Stomach (tissue), 8 donors: ENCODE measurements at regions not wholly inside any gene's neighbourhood (a gene's known extent, or its start where the extent isn't known, plus 50 kb on each side); places are given as distances from the start of the nearest gene placed in this dataset.

Experiments used
- DNase-seq, 2 donors: peaks; one replicate each; pipeline versions ENCODE4 v3.0.0 to v3.0.0-alpha.2; 2013 to 2019
- H3K27ac ChIP-seq, 5 donors: fragments of 200-600 bp in 4 of 5; sonication (generic) in 4 of 5; one replicate each; pipeline ENCODE4 v1.5.1; 2013 to 2019; ENCODE audit warnings: mild to moderate bottlenecking in 1 of 5, moderate library complexity in 1 of 5
- H3K27me3 ChIP-seq, 3 donors: fragments of 200-600 bp; sonication (generic); one replicate each; pipeline ENCODE4 v1.5.1; 2017 to 2019; ENCODE audit warnings: mixed run types in 1 of 3
- H3K36me3 ChIP-seq, 4 donors: fragments of 200-600 bp; sonication (generic); 1 replicate in 3 of 4; 2 replicates in 1 of 4; pipeline ENCODE4 v1.5.1; 2016 to 2019
- H3K4me1 ChIP-seq, 4 donors: fragments of 200-600 bp; sonication (generic); one replicate each; pipeline ENCODE4 v1.5.1; 2016 to 2019
- H3K4me3 ChIP-seq, 4 donors: fragments of 200-600 bp; sonication (generic) in 3 of 4; one replicate each; pipeline ENCODE4 v1.5.1; 2016 to 2019; ENCODE audit warnings: mild to moderate bottlenecking in 1 of 4
- H3K9me3 ChIP-seq, 4 donors: fragments of 200-600 bp; sonication (generic); one replicate each; pipeline ENCODE4 v1.5.1; 2016 to 2019
- EP300 ChIP-seq: sonication (generic); formaldehyde crosslinking; IDR thresholded peaks from one replicate; pipeline ENCODE4 v1.6.1; 2017; ENCODE audit warnings: antibody characterized with exemption
- POLR2A ChIP-seq, 4 donors: fragments of 450-650 bp; IDR thresholded peaks; one replicate each; pipeline ENCODE4 v1.6.1; 2016; ENCODE audit warnings: antibody characterized with exemption in 4 of 4, control low read depth in 2 of 4, mild to moderate bottlenecking in 1 of 4, moderate library complexity in 1 of 4
- POLR2AphosphoS5 ChIP-seq, 3 donors: sonication (generic); formaldehyde crosslinking; IDR thresholded peaks; one replicate each; pipeline ENCODE4 v1.6.1; 2016; ENCODE audit warnings: antibody characterized with exemption in 3 of 3
- WGBS, 5 donors: extraction: QIAGEN DNeasy Blood & Tissue Kit in 3 of 5; methylation state at CpG; one replicate each; pipeline versions ENCODE4 v1.1.5 to v1.1.7; 2013 to 2018; 5-methylcytosine and 5-hydroxymethylcytosine counted together
- intact Hi-C: fragments of 100-400 bp; cut with DNase I; formaldehyde crosslinking; loops from one replicate; pipeline ENCODE4 v1.15.1; 2023; ENCODE audit warnings: low total_unique reads
- TF ChIP-seq, protein P1 (sequence below), 7 experiments: fragments of 450-650 bp in 4 of 7; fragments of 200-600 bp in 3 of 7; sonication (generic) in 3 of 7; IDR thresholded peaks; one replicate each; pipeline ENCODE4 v1.5.1; 2016 to 2019; ENCODE audit warnings: antibody characterized with exemption in 7 of 7, control low read depth in 2 of 7, mild to moderate bottlenecking in 1 of 7
- donor health status: healthy with polysubstance abuse.
- donor health status: Bipolar disorder and iron deficiency.
- donor health status: healthy.

DNA sequence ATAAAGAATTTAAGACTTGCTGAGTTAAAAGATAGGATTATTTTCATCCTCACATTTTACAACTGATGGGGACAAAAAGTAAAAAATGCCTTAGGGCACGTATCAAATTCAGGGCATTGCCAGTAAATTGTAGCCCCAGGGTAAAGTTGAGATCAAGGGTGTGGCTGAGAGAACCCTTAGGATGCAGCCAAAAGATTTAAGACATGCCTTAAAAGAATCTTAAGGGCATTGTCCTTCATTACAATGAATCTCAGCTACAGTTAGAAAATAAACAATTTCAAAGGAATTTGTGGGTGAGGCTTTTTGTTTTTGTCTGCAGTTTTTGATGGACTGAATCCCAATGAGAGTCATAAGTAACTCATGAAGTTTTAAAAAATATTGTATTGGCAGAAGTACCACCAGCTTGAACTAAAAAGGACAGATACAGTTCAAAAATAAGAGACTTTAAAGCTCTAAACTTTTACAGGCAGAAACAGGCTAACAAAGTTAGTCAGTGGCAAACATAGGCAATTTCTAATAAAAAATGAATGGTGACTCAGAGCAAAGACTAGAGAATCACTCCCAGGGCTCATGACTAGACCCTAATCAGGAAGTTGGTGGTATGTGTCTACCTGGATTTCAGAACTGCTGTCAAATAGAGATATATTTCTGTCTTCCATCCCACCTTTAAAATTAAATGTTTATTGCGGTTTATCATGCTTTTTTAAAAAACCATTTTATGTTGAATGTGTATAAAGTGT, 165.1 kb upstream of the SNX7 start:
- intact Hi-C loops, result no loop called here
- no peak overlapping the region for H3K27ac ChIP-seq
- no peaks in the 10 kb centered on the region for H3K27me3 ChIP-seq
- no peaks in the 10 kb centered on the region for H3K9me3 ChIP-seq
- no peak for DNase-seq
- 77 to 89% (median 83%) methylated on average over 2 of the region's 2 CpGs for WGBS, 5 donors
- no peaks in the 10 kb centered on the region for H3K36me3 ChIP-seq
- no peaks in the 10 kb centered on the region for H3K4me1 ChIP-seq
- TF ChIP-seq, protein P1, sequence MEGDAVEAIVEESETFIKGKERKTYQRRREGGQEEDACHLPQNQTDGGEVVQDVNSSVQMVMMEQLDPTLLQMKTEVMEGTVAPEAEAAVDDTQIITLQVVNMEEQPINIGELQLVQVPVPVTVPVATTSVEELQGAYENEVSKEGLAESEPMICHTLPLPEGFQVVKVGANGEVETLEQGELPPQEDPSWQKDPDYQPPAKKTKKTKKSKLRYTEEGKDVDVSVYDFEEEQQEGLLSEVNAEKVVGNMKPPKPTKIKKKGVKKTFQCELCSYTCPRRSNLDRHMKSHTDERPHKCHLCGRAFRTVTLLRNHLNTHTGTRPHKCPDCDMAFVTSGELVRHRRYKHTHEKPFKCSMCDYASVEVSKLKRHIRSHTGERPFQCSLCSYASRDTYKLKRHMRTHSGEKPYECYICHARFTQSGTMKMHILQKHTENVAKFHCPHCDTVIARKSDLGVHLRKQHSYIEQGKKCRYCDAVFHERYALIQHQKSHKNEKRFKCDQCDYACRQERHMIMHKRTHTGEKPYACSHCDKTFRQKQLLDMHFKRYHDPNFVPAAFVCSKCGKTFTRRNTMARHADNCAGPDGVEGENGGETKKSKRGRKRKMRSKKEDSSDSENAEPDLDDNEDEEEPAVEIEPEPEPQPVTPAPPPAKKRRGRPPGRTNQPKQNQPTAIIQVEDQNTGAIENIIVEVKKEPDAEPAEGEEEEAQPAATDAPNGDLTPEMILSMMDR (IDR thresholded peaks at IDR 0.05), result no peak
- TF ChIP-seq POLR2A (IDR thresholded peaks at IDR 0.05) (no peak), POLR2AphosphoS5 (IDR thresholded peaks at IDR 0.05) (no peak), EP300 (no peak)
- H3K4me3 ChIP-seq, result no peak overlapping the region

DNA sequence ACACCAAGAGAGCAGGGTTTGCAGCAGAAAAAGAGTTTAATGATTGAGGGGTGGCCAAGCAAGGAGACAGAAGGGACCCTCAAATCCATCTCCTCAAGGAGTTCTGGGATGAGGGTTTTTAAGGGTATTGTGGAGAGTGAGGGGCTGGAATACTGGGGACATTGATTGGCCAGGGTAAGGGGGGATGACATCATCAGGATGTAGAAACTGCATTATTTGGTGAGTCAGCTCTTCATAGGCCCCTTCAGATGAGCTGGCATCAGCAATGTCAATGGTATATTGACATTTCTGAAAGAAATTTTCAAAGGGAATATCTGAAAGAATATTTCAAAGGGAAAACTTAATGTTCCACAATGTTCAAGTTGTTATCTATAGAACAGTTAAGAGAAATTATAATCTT, 168.1 kb upstream of the SNX7 start:
- Histone ChIP-seq H3K27me3 (no peaks in the 10 kb centered on the region), H3K27ac (no peak overlapping the region), H3K9me3 (no peaks in the 10 kb centered on the region), H3K4me3 (no peak overlapping the region), H3K36me3 (no peaks in the 10 kb centered on the region), H3K4me1 (no peaks in the 10 kb centered on the region)
- DNase-seq, result no peak
- intact Hi-C loops, result no loop called here
- TF ChIP-seq POLR2AphosphoS5 (IDR thresholded peaks at IDR 0.05), result no peak
- no peak for TF ChIP-seq POLR2A (IDR thresholded peaks at IDR 0.05)
- TF ChIP-seq, protein P1 (IDR thresholded peaks at IDR 0.05), result no peak

DNA sequence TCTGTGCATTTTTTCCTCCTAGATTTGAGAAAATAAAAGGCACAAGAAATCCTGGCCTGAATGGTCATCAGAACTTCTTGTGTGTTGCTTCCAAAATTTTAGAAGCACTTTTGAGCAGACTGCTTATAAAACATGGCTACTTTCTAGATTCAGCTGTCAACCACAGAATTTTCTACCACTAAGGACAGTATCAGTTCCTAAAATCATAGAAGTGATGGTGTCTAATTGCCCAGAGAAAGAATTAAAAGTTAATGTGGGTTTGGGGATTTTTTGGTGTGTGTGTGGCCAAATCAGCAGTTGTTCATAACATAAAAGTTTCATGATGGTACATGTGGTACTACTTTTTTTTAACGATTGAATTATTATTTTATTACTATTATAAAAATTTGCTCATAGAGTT, 171.4 kb upstream of the SNX7 start:
- Histone ChIP-seq H3K27ac (no peak overlapping the region), H3K4me1 (no peaks in the 10 kb centered on the region), H3K27me3 (no peaks in the 10 kb centered on the region), H3K36me3 (no peaks in the 10 kb centered on the region), H3K9me3 (no peaks in the 10 kb centered on the region), H3K4me3 (no peak overlapping the region)
- WGBS, 5 donors, result 85 to 100% (median 94%) methylated on average over 1 of the region's 1 CpG
- DNase-seq, result no peak
- TF ChIP-seq EP300, result no peak
- no peak for TF ChIP-seq POLR2A (IDR thresholded peaks at IDR 0.05)
- TF ChIP-seq, protein P1 (IDR thresholded peaks at IDR 0.05), result no peak
- no peak for TF ChIP-seq POLR2AphosphoS5 (IDR thresholded peaks at IDR 0.05)
- intact Hi-C loops, result no loop called here

DNA sequence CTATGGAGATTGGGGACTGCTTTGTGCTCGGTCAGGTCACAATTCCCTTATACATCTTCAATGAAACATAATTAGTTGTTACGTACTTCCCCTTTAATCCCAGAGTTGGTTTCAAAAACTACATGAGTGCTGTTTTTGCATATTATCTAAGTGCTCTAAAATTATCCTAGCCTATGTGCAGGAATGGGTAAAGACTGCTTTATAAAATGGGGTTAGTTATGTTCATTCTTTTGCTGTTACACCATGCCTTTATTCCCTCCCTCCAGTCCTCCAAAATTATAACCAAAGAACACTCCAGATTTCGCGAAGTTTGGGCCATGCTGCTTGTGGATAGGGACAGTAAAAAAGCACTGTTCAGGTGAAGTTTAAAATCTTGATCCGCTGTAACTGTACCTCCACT, 173.9 kb upstream of the SNX7 start:
- no peak for DNase-seq
- no peaks in the 10 kb centered on the region for H3K27me3 ChIP-seq
- H3K27ac ChIP-seq, result no peak overlapping the region
- no peaks in the 10 kb centered on the region for H3K36me3 ChIP-seq
- H3K9me3 ChIP-seq, result no peaks in the 10 kb centered on the region
- H3K4me1 ChIP-seq, result no peaks in the 10 kb centered on the region
- H3K4me3 ChIP-seq, result no peak overlapping the region
- WGBS, 5 donors, result 83 to 92% (median 89%) methylated on average over 5 of the region's 5 CpGs
- intact Hi-C loops, result no loop called here
- TF ChIP-seq EP300 (no peak), POLR2A (IDR thresholded peaks at IDR 0.05) (no peak), POLR2AphosphoS5 (IDR thresholded peaks at IDR 0.05) (no peak)
- TF ChIP-seq, protein P1 (IDR thresholded peaks at IDR 0.05), result no peak
